ENCODE measurements at regions not wholly inside any gene's neighbourhood (a gene's known extent, or its start where the extent isn't known, plus 50 kb on each side); places are given as distances from the start of the nearest gene placed in this dataset.

GRCh38 chr16:80009971-80010659, 409.6 kb upstream of the MAF start:
- H3K4me1 Mint-ChIP-seq = no peaks in the 10 kb centered on the region
- no peak overlapping the region for H3K27ac Mint-ChIP-seq
- no peaks in the 10 kb centered on the region for H3K9me3 Mint-ChIP-seq
- no peak overlapping the region for H3K4me3 Mint-ChIP-seq
- no peaks in the 10 kb centered on the region for H3K36me3 Mint-ChIP-seq
- no peaks in the 10 kb centered on the region for H3K27me3 Mint-ChIP-seq
- DNase-seq = no peak

DNA sequence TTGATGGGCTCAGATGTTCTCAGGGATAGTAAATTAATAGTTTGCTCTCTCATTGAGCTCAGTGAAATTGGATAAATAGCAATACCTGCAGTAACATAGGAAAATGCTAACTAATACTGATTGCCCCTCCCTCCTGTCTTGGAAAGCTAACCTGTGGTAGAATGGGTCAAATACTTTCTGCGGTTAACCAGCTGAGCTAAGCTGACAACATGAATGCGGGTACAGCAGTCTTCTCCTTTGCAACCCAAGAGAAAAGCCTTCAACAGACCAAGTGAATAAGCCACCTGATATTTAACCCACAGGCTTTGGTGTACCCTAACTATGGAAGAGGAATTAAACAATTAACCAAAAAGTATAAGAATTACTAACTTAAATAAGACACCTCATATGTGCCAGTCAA, 408.3 kb upstream of the MAF start:
- H3K27me3 Mint-ChIP-seq = no peaks in the 10 kb centered on the region
- no peak overlapping the region for H3K27ac Mint-ChIP-seq
- no peaks in the 10 kb centered on the region for H3K9me3 Mint-ChIP-seq
- H3K36me3 Mint-ChIP-seq = no peaks in the 10 kb centered on the region
- no peak for DNase-seq
- no peak overlapping the region for H3K4me3 Mint-ChIP-seq
- H3K4me1 Mint-ChIP-seq = no peaks in the 10 kb centered on the region

DNA sequence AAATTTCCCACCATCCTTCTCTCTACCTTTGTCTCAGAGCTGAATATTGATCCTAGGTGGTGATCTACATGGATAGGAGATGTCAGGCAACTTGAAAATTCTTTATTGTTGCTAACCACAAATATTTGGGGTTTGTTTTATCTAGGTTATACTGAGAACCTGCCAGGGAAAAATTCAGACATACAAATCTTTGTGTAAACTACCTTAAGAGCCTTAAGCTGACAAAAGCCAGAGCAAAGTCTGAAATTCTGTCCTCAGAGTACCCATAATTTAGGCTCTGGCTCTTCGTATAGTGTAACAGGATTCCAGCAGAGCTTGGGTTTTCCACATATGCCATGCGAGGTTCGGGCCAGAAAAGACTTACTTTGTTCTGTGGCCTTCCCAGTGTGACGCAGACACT, 406.7 kb upstream of the MAF start:
- no peak overlapping the region for H3K27ac Mint-ChIP-seq
- H3K36me3 Mint-ChIP-seq = no peaks in the 10 kb centered on the region
- no peak overlapping the region for H3K4me3 Mint-ChIP-seq
- no peaks in the 10 kb centered on the region for H3K27me3 Mint-ChIP-seq
- DNase-seq = no peak
- no peaks in the 10 kb centered on the region for H3K4me1 Mint-ChIP-seq
- H3K9me3 Mint-ChIP-seq = no peaks in the 10 kb centered on the region

DNA sequence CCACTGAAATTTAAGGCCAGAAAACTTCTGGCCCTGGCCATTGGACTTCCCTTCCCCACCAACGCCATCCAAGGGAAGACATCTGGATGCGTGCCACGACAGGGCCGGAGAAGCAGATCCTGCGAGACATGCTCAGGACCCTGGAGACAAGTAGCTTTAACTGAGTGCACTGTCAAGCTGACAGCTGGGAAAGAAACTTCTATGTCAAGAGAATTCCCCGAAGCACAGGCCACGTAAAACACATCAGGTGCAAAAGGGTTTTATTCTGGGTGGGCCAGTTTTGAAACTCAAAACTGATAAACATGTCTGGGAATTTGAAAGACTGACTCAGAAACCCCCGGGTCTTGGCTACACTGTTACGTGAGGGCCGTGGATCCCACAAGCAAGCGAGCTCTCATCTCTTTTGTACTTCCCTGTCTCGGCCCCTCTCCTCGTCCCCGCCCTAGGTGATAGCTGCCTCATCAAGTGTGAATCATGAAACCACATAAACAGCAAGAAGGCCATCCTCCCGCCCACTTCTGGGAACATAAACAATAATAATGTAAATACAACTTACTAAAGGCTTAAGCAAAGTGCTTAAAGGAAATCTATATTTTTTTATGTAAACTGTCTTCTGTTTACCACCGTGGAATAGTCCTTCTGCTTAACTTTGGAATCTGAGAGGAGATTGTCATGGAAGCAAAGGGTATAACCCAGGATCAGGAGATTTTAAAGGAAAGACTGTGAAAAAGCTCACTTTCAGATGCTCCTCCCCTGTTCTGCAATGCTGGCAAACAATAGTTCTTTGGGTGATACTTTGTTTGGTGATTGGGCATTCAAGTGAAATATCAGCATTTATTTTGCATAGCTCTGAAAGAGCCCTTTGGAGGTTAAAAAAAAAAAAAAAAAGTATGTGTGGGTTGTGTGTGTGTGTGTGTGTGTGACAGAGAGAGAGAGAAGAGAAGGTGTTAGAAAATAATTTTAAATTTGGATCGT, 406.0 kb upstream of the MAF start:
- Mint-ChIP-seq H3K27ac (no peak overlapping the region), H3K9me3 (no peaks in the 10 kb centered on the region), H3K4me1 (no peaks in the 10 kb centered on the region), H3K27me3 (no peaks in the 10 kb centered on the region), H3K4me3 (no peak overlapping the region), H3K36me3 (no peaks in the 10 kb centered on the region)
- DNase-seq = no peak

DNA sequence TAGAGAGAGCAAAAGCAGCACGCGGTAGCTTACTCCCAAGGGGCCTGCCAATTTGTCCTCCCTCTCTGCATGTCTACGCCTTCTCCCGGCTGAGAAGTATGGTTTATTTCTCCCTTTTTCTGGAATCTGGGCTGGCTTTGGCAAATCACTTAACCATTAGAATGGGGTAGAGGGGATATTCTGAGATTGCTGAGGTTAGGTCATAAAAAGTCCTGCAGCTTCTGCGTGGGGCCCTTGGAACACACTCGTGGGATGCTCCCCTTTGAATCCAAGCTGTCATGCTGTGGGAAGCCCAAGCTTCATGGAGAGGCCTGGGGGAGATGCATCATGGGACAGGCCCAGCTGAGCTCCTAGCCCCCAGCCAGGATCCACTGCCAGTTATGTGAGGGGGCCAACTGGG, 403.6 kb upstream of the MAF start:
- Mint-ChIP-seq H3K9me3 (no peaks in the 10 kb centered on the region), H3K4me1 (no peaks in the 10 kb centered on the region), H3K27ac (no peak overlapping the region), H3K27me3 (no peaks in the 10 kb centered on the region), H3K36me3 (no peaks in the 10 kb centered on the region), H3K4me3 (no peak overlapping the region)
- no peak for DNase-seq

DNA sequence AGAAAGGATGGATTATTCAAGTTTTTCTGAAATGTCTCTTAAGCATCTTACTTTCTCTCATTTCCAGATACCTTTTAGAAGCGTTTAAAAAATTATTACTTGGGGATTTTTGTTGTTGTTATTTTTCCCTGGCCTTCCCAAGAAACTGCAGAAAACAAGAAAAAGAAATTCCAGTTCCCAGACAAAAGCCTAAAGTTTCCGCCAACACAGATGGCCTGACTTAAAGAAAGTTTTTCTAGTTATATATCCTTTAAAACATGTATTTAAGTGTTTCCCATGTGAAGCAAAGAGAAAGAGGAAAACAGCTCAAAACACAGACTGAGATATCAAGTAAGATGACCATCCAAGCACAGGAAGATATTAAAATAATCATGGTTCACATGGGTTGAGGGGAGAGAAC, 401.7 kb upstream of the MAF start:
- Mint-ChIP-seq H3K9me3 (no peaks in the 10 kb centered on the region), H3K4me1 (no peaks in the 10 kb centered on the region), H3K27ac (no peak overlapping the region), H3K27me3 (no peaks in the 10 kb centered on the region), H3K36me3 (no peaks in the 10 kb centered on the region), H3K4me3 (no peak overlapping the region)
- no peak for DNase-seq

- DNase-seq = no peak
- Mint-ChIP-seq H3K4me1 (no peaks in the 10 kb centered on the region), H3K9me3 (no peaks in the 10 kb centered on the region), H3K36me3 (no peaks in the 10 kb centered on the region), H3K27ac (no peak overlapping the region), H3K4me3 (no peak overlapping the region), H3K27me3 (no peaks in the 10 kb centered on the region)
Observed at GRCh38 chr16:79998143-79998542, 397.6 kb upstream of the MAF start.

DNA sequence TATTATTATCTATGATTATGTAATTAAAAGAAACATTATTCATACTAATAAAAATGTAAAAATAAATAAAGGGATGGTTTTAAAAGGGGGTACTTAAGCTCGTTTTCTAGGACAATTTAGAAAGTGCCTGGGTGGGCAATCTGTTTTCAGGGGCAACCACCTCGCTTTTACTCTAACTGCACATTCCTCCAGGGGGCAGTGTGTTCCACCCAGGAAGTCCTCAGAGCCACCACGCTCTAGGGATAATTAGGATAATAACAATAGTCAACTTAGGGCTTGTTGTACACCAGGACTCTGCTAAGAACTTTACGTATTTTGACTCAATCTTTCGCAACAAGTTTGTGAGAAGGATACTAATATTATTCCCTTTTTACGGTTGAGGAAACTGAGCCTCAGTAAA, 396.7 kb upstream of the MAF start:
- no peak for DNase-seq
- H3K27me3 Mint-ChIP-seq = no peaks in the 10 kb centered on the region
- no peak overlapping the region for H3K4me3 Mint-ChIP-seq
- H3K9me3 Mint-ChIP-seq = no peaks in the 10 kb centered on the region
- H3K4me1 Mint-ChIP-seq = no peaks in the 10 kb centered on the region
- H3K27ac Mint-ChIP-seq = no peak overlapping the region
- H3K36me3 Mint-ChIP-seq = no peaks in the 10 kb centered on the region

DNA sequence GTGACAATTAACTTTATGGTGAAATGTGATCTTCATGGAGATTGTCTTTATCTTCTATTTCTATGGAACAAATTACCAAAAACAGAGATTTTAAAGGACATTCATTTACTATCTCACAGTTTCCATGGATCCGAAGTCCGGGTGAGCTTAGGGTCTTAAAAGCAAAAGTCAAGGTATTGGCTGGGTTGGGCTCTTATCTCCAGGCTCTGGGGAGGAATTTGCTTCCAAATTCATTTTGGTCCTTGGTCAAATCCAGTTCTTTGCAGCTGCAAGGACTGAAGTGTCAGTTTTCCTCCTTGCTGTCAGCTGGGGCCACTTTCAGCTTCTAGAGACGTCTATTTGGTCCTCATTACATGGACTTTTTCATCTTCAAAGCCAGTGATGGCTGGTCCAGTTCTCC, 395.8 kb upstream of the MAF start:
- Mint-ChIP-seq H3K9me3 (no peaks in the 10 kb centered on the region), H3K27me3 (no peaks in the 10 kb centered on the region), H3K4me1 (no peaks in the 10 kb centered on the region), H3K4me3 (no peak overlapping the region), H3K27ac (no peak overlapping the region), H3K36me3 (no peaks in the 10 kb centered on the region)
- no peak for DNase-seq

DNA sequence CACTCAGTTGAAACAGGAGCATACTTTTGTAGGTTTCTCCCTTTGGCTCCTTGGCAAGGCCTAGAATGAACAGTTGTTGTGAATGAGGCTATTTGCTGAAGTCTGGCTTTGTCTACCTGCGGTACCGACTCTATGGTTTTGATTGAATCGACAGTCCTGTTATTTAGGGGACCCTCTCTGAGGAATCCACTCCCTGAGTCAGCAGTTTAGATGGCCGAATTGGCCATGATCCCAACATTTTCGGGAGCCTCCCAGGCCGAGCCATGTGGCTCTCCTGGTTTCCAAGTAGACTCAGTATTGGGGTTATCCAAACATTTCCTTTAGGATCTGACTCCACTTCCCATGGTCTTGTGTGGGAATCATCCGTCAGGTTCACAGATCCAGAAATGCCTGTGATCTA, 394.8 kb upstream of the MAF start:
- DNase-seq = no peak
- H3K36me3 Mint-ChIP-seq = no peaks in the 10 kb centered on the region
- H3K27ac Mint-ChIP-seq = no peak overlapping the region
- H3K27me3 Mint-ChIP-seq = no peaks in the 10 kb centered on the region
- no peaks in the 10 kb centered on the region for H3K4me1 Mint-ChIP-seq
- H3K9me3 Mint-ChIP-seq = no peaks in the 10 kb centered on the region
- H3K4me3 Mint-ChIP-seq = no peak overlapping the region

DNA sequence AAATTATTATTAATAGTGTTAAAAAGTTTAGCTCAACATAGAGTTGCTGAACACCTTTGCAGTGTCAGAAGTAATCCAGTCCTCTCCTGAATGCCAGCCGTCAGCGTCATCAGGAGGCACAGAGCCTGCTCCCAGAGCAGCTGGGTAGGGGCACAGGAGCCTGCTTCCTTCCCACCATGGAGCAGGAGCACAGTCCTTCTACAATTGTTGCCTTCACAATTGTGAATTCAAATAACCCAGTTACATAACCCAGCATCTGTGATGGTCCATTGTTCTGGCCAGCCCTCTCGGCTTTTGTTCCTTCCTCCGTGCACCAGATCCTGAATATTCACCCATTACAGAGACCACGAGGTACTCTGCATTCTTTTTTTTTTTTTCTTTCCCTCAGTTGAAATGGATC, 393.9 kb upstream of the MAF start:
- Mint-ChIP-seq H3K27ac (no peak overlapping the region), H3K4me3 (no peak overlapping the region), H3K4me1 (no peaks in the 10 kb centered on the region), H3K9me3 (no peaks in the 10 kb centered on the region), H3K36me3 (no peaks in the 10 kb centered on the region), H3K27me3 (no peaks in the 10 kb centered on the region)
- DNase-seq = no peak

GRCh38 chr16:79993629-79994209, 393.2 kb upstream of the MAF start:
- no peaks in the 10 kb centered on the region for H3K36me3 Mint-ChIP-seq
- no peak overlapping the region for H3K4me3 Mint-ChIP-seq
- no peaks in the 10 kb centered on the region for H3K4me1 Mint-ChIP-seq
- no peak for DNase-seq
- no peaks in the 10 kb centered on the region for H3K9me3 Mint-ChIP-seq
- no peaks in the 10 kb centered on the region for H3K27me3 Mint-ChIP-seq
- no peak overlapping the region for H3K27ac Mint-ChIP-seq

GRCh38 chr16:79991969-79992368, 391.4 kb upstream of the MAF start:
- H3K4me1 Mint-ChIP-seq = no peaks in the 10 kb centered on the region
- no peak for DNase-seq
- no peak overlapping the region for H3K4me3 Mint-ChIP-seq
- no peaks in the 10 kb centered on the region for H3K27me3 Mint-ChIP-seq
- no peaks in the 10 kb centered on the region for H3K9me3 Mint-ChIP-seq
- H3K36me3 Mint-ChIP-seq = no peaks in the 10 kb centered on the region
- no peak overlapping the region for H3K27ac Mint-ChIP-seq

GRCh38 chr16:79988721-79989220, 388.2 kb upstream of the MAF start:
- no peak overlapping the region for H3K4me3 Mint-ChIP-seq
- no peak overlapping the region for H3K27ac Mint-ChIP-seq

GRCh38 chr16:79988089-79988488, 387.6 kb upstream of the MAF start:
- Mint-ChIP-seq H3K27ac (no peak overlapping the region), H3K9me3 (no peaks in the 10 kb centered on the region), H3K27me3 (no peaks in the 10 kb centered on the region), H3K4me3 (no peak overlapping the region), H3K4me1 (no peaks in the 10 kb centered on the region), H3K36me3 (no peaks in the 10 kb centered on the region)
- no peak for DNase-seq

More at GRCh38 chr16:79988721-79989220, 388.2 kb upstream of the MAF start:
- H3K27me3 Mint-ChIP-seq = no peaks in the 10 kb centered on the region
- no peaks in the 10 kb centered on the region for H3K36me3 Mint-ChIP-seq
- DNase-seq = no peak
- H3K4me1 Mint-ChIP-seq = no peaks in the 10 kb centered on the region
- no peaks in the 10 kb centered on the region for H3K9me3 Mint-ChIP-seq
